Endothelial cell (in vitro differentiated cells): ENCODE measurements at regions not wholly inside any gene's neighbourhood (a gene's known extent, or its start where the extent isn't known, plus 50 kb on each side); places are given as distances from the start of the nearest gene placed in this dataset.
"Not testable (repeated sequence)": the region's sequence is repeated elsewhere in the genome, so short reads cannot be mapped to it uniquely, and the experiment has no call there.

Experiments
- DNase-seq: peaks from one replicate; pipeline ENCODE4 v3.0.0; 2021; ENCODE audit warnings: low spot score
- H3K27ac Mint-ChIP-seq: one replicate; pipeline ENCODE4 v1.8.0; 2021; ENCODE audit warnings: mixed read lengths, inconsistent platforms; ENCODE audit not compliant: unreplicated experiment
- H3K27me3 Mint-ChIP-seq: one replicate; pipeline ENCODE4 v1.8.0; 2021; ENCODE audit warnings: mild to moderate bottlenecking, moderate library complexity, mixed read lengths, inconsistent platforms; ENCODE audit not compliant: unreplicated experiment
- H3K36me3 Mint-ChIP-seq: one replicate; pipeline ENCODE4 v1.8.0; 2021; ENCODE audit warnings: mild to moderate bottlenecking, low read depth, mixed read lengths, inconsistent platforms; ENCODE audit not compliant: unreplicated experiment
- H3K4me1 Mint-ChIP-seq: one replicate; pipeline ENCODE4 v1.8.0; 2021; ENCODE audit warnings: mild to moderate bottlenecking, mixed read lengths, inconsistent platforms; ENCODE audit not compliant: unreplicated experiment
- H3K4me3 Mint-ChIP-seq: one replicate; pipeline ENCODE4 v1.8.0; 2021; ENCODE audit warnings: mild to moderate bottlenecking, mixed read lengths, inconsistent platforms; ENCODE audit not compliant: unreplicated experiment
- H3K9me3 Mint-ChIP-seq: one replicate; pipeline ENCODE4 v1.8.0; 2021; ENCODE audit warnings: mixed read lengths, inconsistent platforms; ENCODE audit not compliant: unreplicated experiment
- CTCF ChIP-seq: fragments of 200-600 bp; sonication (generic); IDR thresholded peaks from one replicate; pipeline ENCODE4 v1.5.0; 2021; ENCODE audit warnings: antibody characterized with exemption; ENCODE audit not compliant: unreplicated experiment

DNA sequence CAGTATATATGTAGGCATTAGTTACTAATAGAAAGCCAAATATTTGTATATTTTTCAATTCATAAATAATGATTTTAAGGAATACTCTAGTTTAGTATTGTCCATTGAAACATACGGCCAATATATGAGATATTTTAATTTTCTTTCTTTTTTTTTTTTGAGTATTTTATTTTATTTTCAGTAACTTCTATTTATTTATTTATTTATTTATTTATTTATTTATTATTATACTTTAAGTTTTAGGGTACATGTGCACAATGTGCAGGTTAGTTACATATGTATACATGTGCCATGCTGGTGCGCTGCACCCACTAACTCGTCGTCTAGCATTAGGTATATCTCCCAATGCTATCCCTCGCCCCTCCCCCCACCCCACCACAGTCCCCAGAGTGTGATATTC lies 2007.1 kb upstream of the CDH6 start:
- H3K4me1 Mint-ChIP-seq, H3K27me3 Mint-ChIP-seq, DNase-seq, H3K27ac Mint-ChIP-seq, H3K4me3 Mint-ChIP-seq, H3K9me3 Mint-ChIP-seq, H3K36me3 Mint-ChIP-seq: not testable (repeated sequence)

DNA sequence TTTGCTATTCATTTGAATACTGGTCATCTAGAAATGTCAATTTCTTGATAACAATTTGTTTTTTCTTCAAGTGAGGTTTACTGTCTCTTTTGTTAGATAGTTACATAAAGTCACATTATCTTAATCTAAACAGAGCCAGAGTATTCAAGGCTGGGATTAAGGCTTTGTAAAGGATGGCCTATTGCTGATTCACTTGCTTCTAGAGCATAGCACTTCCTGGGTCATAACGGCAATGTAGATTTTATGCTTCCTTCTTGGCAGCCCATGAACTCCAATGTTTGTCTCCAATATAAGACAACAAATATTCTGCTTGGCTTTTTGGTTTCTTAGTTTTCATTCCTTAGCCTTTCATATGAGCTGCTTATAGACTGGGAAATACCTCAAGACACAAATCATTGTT lies 2007.9 kb upstream of the CDH6 start:
- Mint-ChIP-seq H3K27me3 (no peaks in the 10 kb centered on the region), H3K36me3 (no peaks in the 10 kb centered on the region), H3K9me3 (no peaks in the 10 kb centered on the region), H3K4me3 (no peak overlapping the region), H3K4me1 (no peaks in the 10 kb centered on the region), H3K27ac (no peak overlapping the region)
- TF ChIP-seq CTCF = no peak
- DNase-seq = no peak

DNA sequence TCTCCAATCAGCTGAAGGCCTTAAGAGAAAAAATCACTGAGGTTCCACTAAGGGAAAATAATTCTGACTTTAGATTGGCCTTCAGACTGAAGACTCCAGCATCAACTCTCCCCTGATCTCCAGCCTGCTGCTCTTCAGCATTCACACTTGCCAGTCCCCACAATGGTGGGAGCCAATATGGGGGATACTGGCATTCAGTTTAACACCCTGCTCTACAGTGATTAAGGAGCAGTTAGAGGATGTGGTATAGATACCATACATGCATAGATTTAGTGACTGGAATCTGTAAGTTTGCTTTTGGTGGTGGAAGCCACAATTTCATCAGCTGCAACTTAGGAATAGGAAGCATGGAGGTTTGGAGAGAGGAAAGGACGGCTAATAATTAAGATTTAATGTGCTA lies 2017.7 kb upstream of the CDH6 start:
- Mint-ChIP-seq H3K9me3 (no peaks in the 10 kb centered on the region), H3K4me3 (no peak overlapping the region), H3K27me3 (no peaks in the 10 kb centered on the region), H3K27ac (no peak overlapping the region), H3K4me1 (no peaks in the 10 kb centered on the region), H3K36me3 (no peaks in the 10 kb centered on the region)
- DNase-seq = no peak
- no peak for TF ChIP-seq CTCF

DNA sequence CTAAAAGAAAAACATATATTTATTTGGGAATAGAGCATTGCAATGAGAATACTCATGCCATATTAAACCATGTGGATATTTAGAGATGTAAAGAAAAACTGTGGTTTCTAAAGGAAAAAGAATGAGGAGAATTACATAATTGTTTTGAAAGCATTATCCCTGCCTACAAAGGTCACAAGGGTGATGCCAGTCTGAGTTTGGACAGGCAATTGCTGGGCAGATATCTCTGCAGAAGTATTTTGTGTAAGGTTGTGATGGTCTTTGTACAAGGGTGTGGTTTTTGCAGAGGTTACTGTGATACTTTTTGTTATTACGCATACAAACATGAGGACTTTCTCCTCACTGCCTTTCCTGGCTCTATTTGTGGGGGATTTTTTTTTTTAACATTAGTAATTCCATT lies 2022.9 kb upstream of the CDH6 start:
- no peak for DNase-seq
- no peak overlapping the region for H3K27ac Mint-ChIP-seq
- no peak for TF ChIP-seq CTCF

GRCh38 chr5:29169886-29170285 lies 2023.6 kb upstream of the CDH6 start:
- H3K9me3 Mint-ChIP-seq = no peaks in the 10 kb centered on the region
- peaks cover 1% of the 10 kb centered on the region for H3K27me3 Mint-ChIP-seq
- H3K36me3 Mint-ChIP-seq = no peaks in the 10 kb centered on the region
- no peak overlapping the region for H3K4me3 Mint-ChIP-seq
- H3K27ac Mint-ChIP-seq = no peak overlapping the region
- no peak for TF ChIP-seq CTCF
- H3K4me1 Mint-ChIP-seq = peaks cover 3% of the 10 kb centered on the region
- DNase-seq = no peak

More for the DNA sequence above, 2022.9 kb upstream of the CDH6 start:
- peaks cover 1% of the 10 kb centered on the region for H3K27me3 Mint-ChIP-seq
- H3K4me3 Mint-ChIP-seq = no peak overlapping the region
- H3K36me3 Mint-ChIP-seq = no peaks in the 10 kb centered on the region
- H3K9me3 Mint-ChIP-seq = no peaks in the 10 kb centered on the region
- H3K4me1 Mint-ChIP-seq = peaks cover 3% of the 10 kb centered on the region

DNA sequence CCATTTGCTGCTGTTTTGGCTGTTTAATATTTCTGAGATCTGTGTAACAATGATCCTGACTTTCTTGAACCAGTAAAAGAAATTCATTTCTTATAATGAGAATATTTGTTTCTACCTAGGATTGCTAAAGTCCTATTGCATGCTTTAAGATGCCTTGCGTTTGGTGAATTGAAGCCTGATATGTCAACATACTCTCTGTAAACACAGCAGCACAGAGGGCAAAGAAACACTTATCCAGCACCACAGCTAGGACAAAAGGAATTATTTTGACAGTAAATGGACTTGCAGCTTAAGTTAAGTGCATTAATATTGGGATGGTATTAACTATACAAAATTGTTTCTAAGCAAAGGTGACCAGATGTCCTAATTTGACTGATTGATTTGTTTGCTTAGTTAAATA lies 2031.2 kb upstream of the CDH6 start:
- H3K36me3 Mint-ChIP-seq = no peaks in the 10 kb centered on the region
- H3K9me3 Mint-ChIP-seq = no peaks in the 10 kb centered on the region
- TF ChIP-seq CTCF = no peak
- H3K4me1 Mint-ChIP-seq = peaks cover 5% of the 10 kb centered on the region
- H3K27ac Mint-ChIP-seq = no peak overlapping the region
- no peak for DNase-seq
- H3K4me3 Mint-ChIP-seq = no peak overlapping the region
- H3K27me3 Mint-ChIP-seq = peaks cover 1% of the 10 kb centered on the region
